ENCODE measurements at regions not wholly inside any gene's neighbourhood (a gene's known extent, or its start where the extent isn't known, plus 50 kb on each side); places are given as distances from the start of the nearest gene placed in this dataset.

DNA sequence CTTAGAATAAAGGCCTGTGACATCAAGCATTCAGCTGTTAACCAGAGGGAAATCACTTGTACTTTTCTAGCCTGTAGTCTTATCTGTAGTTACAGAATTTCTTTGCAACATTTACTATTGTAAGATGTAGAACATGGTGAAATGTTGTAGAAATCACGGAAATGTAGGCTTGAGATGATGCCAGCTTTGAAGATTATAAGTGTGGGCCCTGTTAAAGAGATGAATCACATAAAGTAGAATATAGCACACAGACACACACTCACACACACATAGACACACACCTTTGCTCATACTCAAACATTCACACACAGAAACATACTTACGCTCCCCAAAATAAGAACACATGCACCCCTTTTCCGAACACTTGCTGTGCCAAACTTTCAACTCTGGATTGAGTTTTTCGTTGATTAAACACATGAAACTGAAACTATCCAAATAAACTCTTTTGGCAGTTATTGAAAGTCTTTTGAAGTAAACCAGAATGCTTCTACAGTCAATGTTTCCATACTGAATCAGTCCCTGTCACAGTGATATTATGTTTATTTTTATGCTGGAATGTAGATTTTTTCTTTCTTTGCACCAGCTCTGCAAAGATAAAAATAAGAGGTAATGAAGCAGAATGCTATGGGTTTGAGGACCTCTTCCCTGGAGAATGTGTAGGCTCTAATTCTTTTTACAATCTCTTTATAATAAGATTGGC lies 230.3 kb upstream of the MEOX2 start:
- TF ChIP-seq, protein P1, sequence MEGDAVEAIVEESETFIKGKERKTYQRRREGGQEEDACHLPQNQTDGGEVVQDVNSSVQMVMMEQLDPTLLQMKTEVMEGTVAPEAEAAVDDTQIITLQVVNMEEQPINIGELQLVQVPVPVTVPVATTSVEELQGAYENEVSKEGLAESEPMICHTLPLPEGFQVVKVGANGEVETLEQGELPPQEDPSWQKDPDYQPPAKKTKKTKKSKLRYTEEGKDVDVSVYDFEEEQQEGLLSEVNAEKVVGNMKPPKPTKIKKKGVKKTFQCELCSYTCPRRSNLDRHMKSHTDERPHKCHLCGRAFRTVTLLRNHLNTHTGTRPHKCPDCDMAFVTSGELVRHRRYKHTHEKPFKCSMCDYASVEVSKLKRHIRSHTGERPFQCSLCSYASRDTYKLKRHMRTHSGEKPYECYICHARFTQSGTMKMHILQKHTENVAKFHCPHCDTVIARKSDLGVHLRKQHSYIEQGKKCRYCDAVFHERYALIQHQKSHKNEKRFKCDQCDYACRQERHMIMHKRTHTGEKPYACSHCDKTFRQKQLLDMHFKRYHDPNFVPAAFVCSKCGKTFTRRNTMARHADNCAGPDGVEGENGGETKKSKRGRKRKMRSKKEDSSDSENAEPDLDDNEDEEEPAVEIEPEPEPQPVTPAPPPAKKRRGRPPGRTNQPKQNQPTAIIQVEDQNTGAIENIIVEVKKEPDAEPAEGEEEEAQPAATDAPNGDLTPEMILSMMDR (IDR thresholded peaks at IDR 0.05; ENCODE audit: control insufficient read depth, extremely low read depth, insufficient read depth): no peak
- H3K4me3 ChIP-seq (ENCODE audit: low read depth, low read length): no peak overlapping the region
- no peak for DNase-seq (ENCODE audit: low read depth)

DNA sequence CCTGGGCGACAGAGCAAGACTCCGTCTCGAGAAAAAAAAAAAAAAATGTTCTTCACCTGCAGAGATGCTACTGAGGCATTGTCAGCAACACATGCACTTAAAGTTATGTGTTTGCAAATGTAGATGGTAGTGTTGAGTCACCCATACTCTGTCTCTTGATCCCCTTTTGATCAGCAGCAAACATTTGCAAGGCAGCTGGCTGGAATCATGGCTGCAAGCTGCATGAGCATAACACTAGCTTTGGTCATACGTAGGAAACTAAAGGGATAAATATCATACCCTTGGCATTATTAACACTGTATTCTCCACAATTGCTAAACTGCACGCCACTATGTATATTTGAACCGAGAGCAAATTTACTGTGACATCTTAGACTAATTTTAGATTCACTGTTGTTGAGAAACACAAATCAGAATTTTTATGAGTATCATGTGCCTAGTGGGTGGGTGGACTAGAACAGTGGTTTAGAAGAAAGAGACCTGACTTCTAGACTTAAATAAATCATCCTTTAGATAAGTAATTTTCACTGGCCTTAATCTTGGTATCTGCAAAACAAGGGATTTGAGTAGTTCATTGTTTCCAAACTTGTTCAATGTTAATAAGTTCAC lies 229.3 kb upstream of the MEOX2 start:
- no peak overlapping the region for H3K4me3 ChIP-seq (ENCODE audit: low read depth, low read length)
- TF ChIP-seq, protein P1 (IDR thresholded peaks at IDR 0.05; ENCODE audit: control insufficient read depth, extremely low read depth, insufficient read depth): no peak
- DNase-seq (ENCODE audit: low read depth): no peak

DNA sequence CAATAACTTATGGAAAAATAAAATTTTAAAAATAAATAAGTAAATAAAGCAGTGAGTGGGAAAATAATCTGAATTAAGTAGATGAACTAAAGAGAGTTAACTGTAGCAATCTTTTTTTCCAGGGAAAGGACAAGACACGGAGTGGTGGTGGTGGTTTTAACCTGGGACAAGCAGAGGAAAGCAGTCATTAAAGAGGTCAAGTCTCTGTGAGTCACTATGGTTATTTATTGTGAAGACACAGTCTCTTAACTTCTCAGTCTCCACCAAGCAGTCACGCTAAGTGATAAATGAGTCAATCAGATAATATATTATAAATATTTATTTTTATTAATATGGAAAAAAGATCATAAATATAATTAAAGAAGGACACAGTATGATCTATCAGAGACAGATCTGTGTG lies 228.1 kb upstream of the MEOX2 start:
- no peak overlapping the region for H3K4me3 ChIP-seq (ENCODE audit: low read depth, low read length)
- no peak for DNase-seq (ENCODE audit: low read depth)
- TF ChIP-seq, protein P1 (IDR thresholded peaks at IDR 0.05; ENCODE audit: control insufficient read depth, extremely low read depth, insufficient read depth): no peak

DNA sequence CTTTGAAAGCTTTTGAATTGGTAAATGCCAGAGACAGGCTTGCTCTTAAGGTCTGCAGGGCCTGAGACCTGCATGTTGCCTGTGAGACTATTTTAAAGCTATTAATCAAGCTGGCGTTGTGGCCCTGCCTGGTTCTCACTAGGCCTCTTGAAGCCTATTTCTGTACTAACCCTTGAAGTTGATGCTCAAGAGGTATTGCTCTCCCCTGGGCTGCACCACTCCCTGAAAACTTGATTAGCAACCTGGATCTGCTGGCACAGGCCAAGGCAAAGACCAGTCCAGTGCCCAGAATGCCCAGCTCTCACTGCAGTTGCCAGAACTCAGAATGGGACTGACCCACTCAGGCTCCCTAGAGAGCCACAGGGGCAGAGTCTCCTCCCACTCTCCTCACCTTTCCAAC lies 220.0 kb upstream of the MEOX2 start:
- TF ChIP-seq, protein P1 (IDR thresholded peaks at IDR 0.05; ENCODE audit: control insufficient read depth, extremely low read depth, insufficient read depth): no peak
- DNase-seq (ENCODE audit: low read depth): no peak
- no peak overlapping the region for H3K4me3 ChIP-seq (ENCODE audit: low read depth, low read length)

DNA sequence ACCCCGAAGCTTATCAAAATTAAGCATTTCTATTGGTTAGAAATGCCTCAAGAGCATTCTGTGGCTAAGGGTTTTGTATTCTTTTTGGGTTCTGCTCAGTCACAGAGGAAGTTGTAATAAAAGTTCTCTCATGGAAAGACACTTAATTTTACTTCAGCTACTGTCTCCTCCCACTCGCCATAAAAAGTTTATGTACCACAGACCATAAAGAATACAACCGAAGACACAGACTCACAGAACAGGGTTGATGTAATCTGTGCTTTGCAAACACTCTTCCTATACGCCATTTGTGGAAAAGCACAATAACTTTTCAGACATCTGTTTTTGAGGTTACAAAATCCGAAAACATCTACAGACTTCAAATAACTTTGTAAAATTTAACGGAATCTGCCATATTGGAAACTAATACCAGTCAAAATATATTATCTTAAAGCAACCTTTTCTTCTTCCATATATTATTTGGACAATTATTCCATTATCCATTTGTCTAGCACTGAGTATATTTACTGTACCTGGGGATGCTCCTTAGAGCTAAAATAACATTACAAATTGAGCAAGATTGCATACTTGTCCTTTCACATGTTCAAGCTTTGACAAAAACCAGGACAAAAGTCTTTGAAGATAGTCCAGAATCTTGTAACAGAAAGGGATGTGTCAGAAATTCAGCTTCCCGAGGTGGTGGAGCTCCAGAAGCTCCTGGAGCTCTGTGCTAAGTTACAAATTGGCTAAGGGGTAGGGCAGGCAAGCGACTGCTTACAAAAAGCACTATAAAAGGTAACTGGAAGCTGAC lies 219.0 kb upstream of the MEOX2 start:
- TF ChIP-seq, protein P1 (IDR thresholded peaks at IDR 0.05; ENCODE audit: control insufficient read depth, extremely low read depth, insufficient read depth): no peak
- H3K4me3 ChIP-seq (ENCODE audit: low read depth, low read length): no peak overlapping the region

DNA sequence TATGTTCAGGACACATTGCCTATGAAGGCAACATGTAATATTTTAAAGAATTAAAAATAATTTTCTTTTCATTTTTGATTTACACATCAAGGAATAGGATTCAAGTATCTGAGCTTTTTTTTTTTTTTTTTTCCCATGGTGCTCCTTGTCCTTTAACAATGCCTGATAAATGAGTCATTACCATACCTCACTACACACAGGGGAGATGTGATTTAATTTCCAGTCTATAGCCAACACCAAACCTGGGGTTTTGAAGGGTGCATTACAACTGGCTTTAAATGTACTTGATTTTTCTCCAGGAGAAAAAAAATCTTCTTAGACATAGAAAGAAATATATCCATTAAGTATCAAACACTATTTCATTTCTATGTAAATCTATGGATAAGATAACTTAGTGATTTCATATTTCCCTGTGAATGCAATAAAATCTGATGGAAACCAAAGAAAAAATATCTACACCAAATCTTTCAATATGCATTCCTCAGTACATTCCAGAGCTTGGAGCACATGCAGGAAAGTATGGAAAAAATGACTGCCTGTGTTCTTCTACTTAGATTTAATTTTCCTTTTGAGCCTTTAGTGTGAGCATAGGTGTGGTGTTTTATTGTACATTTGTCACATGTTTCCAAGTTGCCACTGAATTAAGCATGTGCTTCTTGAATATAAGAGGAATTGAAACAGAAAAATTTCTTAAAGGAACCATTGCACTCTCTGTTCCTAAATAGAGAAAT lies 204.8 kb upstream of the MEOX2 start:
- H3K4me3 ChIP-seq (ENCODE audit: low read depth, low read length): no peak overlapping the region
- TF ChIP-seq, protein P1 (IDR thresholded peaks at IDR 0.05; ENCODE audit: control insufficient read depth, extremely low read depth, insufficient read depth): no peak
- no peak for DNase-seq (ENCODE audit: low read depth)

More for the DNA sequence above, 219.0 kb upstream of the MEOX2 start:
- peak; percentile 51 for DNase-seq (ENCODE audit: low read depth)

Data from LNCaP clone FGC (cell line).